Mesendoderm (in vitro differentiated cells): ENCODE measurements at regions not wholly inside any gene's neighbourhood (a gene's known extent, or its start where the extent isn't known, plus 50 kb on each side); places are given as distances from the start of the nearest gene placed in this dataset.
"Not testable (repeated sequence)": the region's sequence is repeated elsewhere in the genome, so short reads cannot be mapped to it uniquely, and the experiment has no call there.

Source experiments
- DNase-seq: peaks from one replicate; pipeline ENCODE4 v3.0.0; 2013
- H2AK5ac ChIP-seq: 2 replicates; pipeline ENCODE4 v1.6.1; 2013; ENCODE audit warnings: low read length, inconsistent platforms
- H2BK120ac ChIP-seq: 2 replicates; pipeline ENCODE4 v1.6.1; 2013; ENCODE audit warnings: low read depth, mild to moderate bottlenecking, low read length, moderate library complexity, mixed read lengths
- H2BK15ac ChIP-seq: replicated peaks from 2 replicates; pipeline ENCODE4 v1.6.1; 2013; ENCODE audit warnings: low read depth, mild to moderate bottlenecking, moderate library complexity
- H2BK5ac ChIP-seq: 2 replicates; pipeline ENCODE4 v1.6.1; 2013; ENCODE audit warnings: low read length, inconsistent platforms
- H3K18ac ChIP-seq: 2 replicates; pipeline ENCODE4 v1.6.1; 2013; ENCODE audit warnings: mild to moderate bottlenecking, low read length, mixed read lengths
- H3K23ac ChIP-seq: one replicate; pipeline ENCODE4 v1.6.1; 2013; ENCODE audit warnings: low read length
- H3K27ac ChIP-seq: 2 replicates; pipeline ENCODE4 v1.5.1; 2013; ENCODE audit warnings: low read depth, mild to moderate bottlenecking, inconsistent platforms, low read length, moderate library complexity
- H3K27me3 ChIP-seq: 2 replicates; pipeline ENCODE4 v1.6.1; 2013; ENCODE audit warnings: low read length, control low read depth, mild to moderate bottlenecking, inconsistent platforms; ENCODE audit not compliant: insufficient read depth, poor library complexity
- H3K36me3 ChIP-seq: 2 replicates; pipeline ENCODE4 v1.6.1; 2013; ENCODE audit warnings: low read length, inconsistent platforms; ENCODE audit not compliant: control insufficient read depth, insufficient read depth
- H3K4ac ChIP-seq: one replicate; pipeline ENCODE4 v1.6.1; 2013; ENCODE audit warnings: low read depth, mild to moderate bottlenecking, low read length, moderate library complexity
- H3K4me1 ChIP-seq: 2 replicates; pipeline ENCODE4 v1.6.1; 2013; ENCODE audit warnings: low read depth, low read length, inconsistent platforms; ENCODE audit not compliant: control insufficient read depth
- H3K4me2 ChIP-seq: 2 replicates; pipeline ENCODE4 v1.6.1; 2013; ENCODE audit warnings: low read length
- H3K4me3 ChIP-seq: 2 replicates; pipeline ENCODE4 v1.5.1; 2013; ENCODE audit warnings: mild to moderate bottlenecking, low read length
- H3K56ac ChIP-seq: one replicate; pipeline ENCODE4 v1.6.1; 2013; ENCODE audit warnings: low read length
- H3K79me1 ChIP-seq: 2 replicates; pipeline ENCODE4 v1.6.1; 2013; ENCODE audit warnings: low read length, inconsistent platforms
- H3K79me2 ChIP-seq: 2 replicates; pipeline ENCODE4 v1.6.1; 2013; ENCODE audit warnings: mild to moderate bottlenecking, low read length; ENCODE audit not compliant: control insufficient read depth, insufficient read depth
- H3K9ac ChIP-seq: 2 replicates; pipeline ENCODE4 v1.6.1; 2013; ENCODE audit warnings: low read length, inconsistent platforms
- H4K5ac ChIP-seq: one replicate; pipeline ENCODE4 v1.6.1; 2013; ENCODE audit warnings: low read length
- H4K8ac ChIP-seq: one replicate; pipeline ENCODE4 v1.6.1; 2013; ENCODE audit warnings: low read depth, mild to moderate bottlenecking, control low read depth, low read length, moderate library complexity
- WGBS: extraction: QIAGEN DNeasy Blood & Tissue Kit; methylation state at CpG from one replicate; pipeline ENCODE4 v1.1.7; 2013; ENCODE audit warnings: low lambda C conversion rate, missing lambda C conversion rate; ENCODE audit not compliant: insufficient coverage; ENCODE audit errors: extremely low coverage; 5-methylcytosine and 5-hydroxymethylcytosine counted together

DNA sequence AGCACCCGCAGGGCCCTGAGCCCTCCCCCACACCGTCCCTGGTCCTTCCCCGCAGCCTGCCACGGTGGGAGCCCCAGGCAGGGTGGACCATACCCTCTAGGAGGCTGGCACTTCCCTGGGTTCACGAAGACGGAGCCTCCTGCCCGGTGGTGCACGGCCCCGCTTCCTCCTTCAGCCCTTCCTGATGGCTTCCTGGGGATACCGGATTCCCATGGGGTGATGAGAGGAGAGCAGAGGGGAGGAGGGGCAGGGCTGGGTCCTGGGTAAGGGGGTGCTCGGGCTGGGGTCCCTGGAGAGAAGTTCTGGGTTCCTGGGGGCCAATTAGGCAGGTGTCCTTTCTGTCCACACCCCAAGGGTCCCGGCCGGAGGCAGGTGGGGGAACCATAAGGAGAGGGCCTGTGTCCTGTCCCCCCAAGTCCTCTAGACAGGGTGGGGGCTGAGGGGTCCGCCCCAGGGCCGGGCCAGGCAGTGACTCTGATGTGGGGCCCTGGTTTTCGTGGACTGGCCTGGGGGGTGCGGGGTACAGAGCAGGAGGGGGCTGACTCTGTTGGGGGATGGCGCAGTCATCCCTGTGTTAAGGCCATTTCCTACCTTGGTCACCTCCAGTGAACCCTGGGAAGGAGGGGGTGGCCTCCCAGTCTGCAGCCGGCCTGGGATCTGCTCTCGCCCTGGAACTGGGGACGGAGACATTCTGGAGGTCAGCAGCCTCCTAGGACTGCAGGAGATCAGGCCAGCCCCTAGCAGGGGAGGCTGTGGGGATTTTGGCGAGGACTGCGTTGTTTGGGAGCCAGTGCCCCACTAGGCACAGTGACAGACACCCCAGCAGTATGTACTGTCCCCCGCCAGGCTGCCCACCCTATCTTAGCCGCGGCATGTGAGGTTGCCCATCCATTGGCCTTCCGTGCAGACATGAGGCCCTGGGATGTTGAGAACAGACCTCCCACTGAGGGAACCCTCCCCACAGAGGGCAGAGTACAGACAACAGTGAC is 366.4 kb downstream of the TMEM121 start:
- DNase-seq, H3K27ac ChIP-seq, H3K4ac ChIP-seq, H3K4me2 ChIP-seq, H3K79me2 ChIP-seq, H4K5ac ChIP-seq, H3K4me3 ChIP-seq, H2BK15ac ChIP-seq, H3K79me1 ChIP-seq, H2AK5ac ChIP-seq, H3K18ac ChIP-seq, H3K56ac ChIP-seq, H2BK120ac ChIP-seq, H3K9ac ChIP-seq, H3K27me3 ChIP-seq, H2BK5ac ChIP-seq, H3K23ac ChIP-seq, H3K4me1 ChIP-seq, H3K36me3 ChIP-seq, H4K8ac ChIP-seq: not testable (repeated sequence)
- WGBS, result no CpG with 5 or more reads among the region's 27 CpGs

DNA sequence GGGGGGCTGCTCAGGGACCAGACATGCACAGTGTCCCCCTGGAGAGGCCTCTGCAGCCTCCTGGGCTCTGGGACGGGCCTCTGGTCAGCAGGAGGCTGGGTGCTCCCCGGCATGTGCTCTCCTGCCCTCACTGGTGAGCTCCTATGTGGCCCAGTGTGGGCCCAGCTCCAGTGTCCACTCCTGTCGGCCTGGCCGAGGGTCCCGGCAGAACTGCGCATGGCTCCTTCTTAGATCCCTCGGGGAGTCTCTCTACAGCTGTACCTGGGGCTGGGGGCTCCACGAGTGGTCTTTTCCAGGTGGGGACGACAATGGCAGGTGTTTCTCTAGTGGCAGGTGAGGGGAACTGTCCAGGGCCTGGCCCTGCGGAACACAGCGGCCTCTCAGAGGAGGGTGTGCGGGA is 367.3 kb downstream of the TMEM121 start:
- H2BK15ac ChIP-seq, H3K36me3 ChIP-seq, H4K8ac ChIP-seq, H3K4me3 ChIP-seq, H3K4ac ChIP-seq, H4K5ac ChIP-seq, H3K9ac ChIP-seq, H2BK5ac ChIP-seq, H3K56ac ChIP-seq, H2BK120ac ChIP-seq, H3K79me2 ChIP-seq, H3K27me3 ChIP-seq, H3K4me1 ChIP-seq, H3K27ac ChIP-seq, H3K18ac ChIP-seq, H3K79me1 ChIP-seq, H3K23ac ChIP-seq, DNase-seq, H3K4me2 ChIP-seq, H2AK5ac ChIP-seq: not testable (repeated sequence)
- WGBS, result no CpG with 5 or more reads among the region's 12 CpGs

DNA sequence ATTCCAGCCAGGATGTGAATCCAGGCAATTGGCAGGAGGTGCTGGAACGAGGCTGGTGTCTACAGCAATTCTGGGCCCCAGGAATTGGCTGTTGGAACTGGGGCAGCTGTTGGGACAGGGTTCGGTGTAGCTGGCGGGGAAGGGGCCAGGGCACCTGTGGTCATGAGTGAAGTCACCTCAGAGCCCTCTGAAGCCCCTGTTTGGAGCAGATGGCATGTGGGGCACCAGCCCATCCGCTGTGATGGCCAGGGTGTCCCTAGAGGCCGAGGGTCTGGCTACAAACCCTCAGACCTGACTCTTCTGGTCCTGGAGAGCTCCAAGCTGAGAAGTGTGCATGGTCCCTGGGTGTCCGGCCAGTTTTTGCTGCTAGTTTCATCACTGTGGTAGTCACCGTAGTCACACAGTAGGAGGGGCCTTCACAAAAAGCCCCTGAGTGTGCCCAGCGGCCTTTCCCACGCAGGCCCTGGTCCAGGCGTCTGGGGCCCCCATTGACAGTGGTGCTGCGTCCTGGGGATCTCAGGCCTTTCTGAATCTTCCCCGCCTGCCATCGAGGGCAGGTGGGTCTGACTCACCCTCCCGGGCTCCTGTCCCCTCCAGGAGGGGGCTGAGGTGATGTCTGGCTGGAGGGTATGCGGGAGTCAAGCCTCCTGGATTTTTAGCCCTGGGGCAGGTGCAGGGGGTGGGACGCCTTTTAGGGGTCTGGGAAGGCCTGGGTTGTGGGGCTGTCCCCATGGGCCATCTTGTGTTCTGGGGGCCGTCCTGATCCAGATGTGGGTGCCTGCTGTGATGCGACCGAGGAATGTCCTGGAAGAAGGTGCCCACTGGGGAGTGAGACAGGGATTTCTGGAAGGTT is 368.0 kb downstream of the TMEM121 start:
- Histone ChIP-seq H3K27ac (no peak overlapping the region), H3K4me1 (no peaks in the 10 kb centered on the region), H2BK15ac (no peak overlapping the region), H3K79me1 (no peaks in the 10 kb centered on the region), H3K27me3 (no peaks in the 10 kb centered on the region), H2BK120ac (no peak overlapping the region), H3K56ac (no peak overlapping the region), H3K23ac (no peak overlapping the region), H4K8ac (no peak overlapping the region), H3K4me2 (no peak overlapping the region), H3K36me3 (no peaks in the 10 kb centered on the region), H2BK5ac (no peak overlapping the region), H3K4ac (no peak overlapping the region), H4K5ac (no peak overlapping the region), H2AK5ac (no peak overlapping the region), H3K4me3 (no peak overlapping the region), H3K9ac (no peak overlapping the region), H3K18ac (no peak overlapping the region), H3K79me2 (no peaks in the 10 kb centered on the region)
- DNase-seq, result no peak
- no CpG with 5 or more reads among the region's 19 CpGs for WGBS

DNA sequence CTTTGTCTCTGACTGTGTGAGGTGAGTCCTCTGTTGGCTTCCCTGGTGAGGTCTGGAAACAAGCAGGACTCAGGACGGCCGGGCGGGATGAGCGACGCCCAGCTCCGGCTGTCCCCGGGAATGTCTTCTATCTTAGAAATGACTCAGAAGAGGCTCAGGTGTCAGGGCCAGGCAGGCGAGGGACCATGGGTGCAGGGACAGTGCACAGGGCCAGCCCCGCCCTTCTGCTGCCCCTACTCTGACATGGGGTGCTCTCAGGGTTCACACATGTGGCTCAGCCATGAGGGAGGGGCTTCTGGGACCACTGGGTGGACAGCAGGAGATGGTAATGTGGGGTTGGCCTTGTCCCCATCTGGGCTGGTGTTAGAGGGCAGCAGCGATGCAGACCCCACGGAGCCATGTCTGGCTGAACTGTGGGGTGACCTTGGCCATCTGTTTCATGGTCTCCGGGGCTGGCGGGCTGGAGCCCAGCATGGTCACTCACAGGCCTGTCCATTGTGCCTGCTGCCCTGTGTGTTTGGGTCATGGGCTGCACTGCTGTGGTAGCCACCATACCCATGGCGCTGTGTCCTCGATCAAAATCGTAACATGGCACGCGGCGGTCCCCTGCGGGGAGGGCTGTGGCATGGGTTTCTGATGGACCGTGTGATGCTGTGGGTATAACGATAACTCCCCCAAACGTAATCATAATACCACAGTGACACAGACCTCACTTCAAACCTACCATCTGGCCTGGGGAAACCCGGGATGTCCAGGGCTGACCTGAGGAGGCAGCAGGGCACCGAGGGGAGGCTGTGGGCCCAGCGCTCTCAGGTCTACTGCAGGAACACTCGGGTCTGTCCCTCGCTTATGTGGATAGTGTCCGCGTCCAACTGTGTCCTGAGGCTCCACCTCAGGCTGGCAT is 368.8 kb downstream of the TMEM121 start:
- H2BK5ac ChIP-seq, result no peak overlapping the region
- no peak overlapping the region for H3K18ac ChIP-seq
- no peak overlapping the region for H3K4ac ChIP-seq
- H3K27ac ChIP-seq, result no peak overlapping the region
- H3K36me3 ChIP-seq, result no peaks in the 10 kb centered on the region
- H2BK15ac ChIP-seq, result no peak overlapping the region
- H4K8ac ChIP-seq, result no peak overlapping the region
- no peaks in the 10 kb centered on the region for H3K79me1 ChIP-seq
- H2AK5ac ChIP-seq, result no peak overlapping the region
- no CpG with 5 or more reads among the region's 30 CpGs for WGBS
- no peak for DNase-seq
- no peak overlapping the region for H3K4me3 ChIP-seq
- H2BK120ac ChIP-seq, result no peak overlapping the region
- no peaks in the 10 kb centered on the region for H3K79me2 ChIP-seq
- H3K4me1 ChIP-seq, result no peaks in the 10 kb centered on the region
- H3K9ac ChIP-seq, result no peak overlapping the region
- H4K5ac ChIP-seq, result no peak overlapping the region
- H3K23ac ChIP-seq, result no peak overlapping the region
- no peak overlapping the region for H3K4me2 ChIP-seq
- no peaks in the 10 kb centered on the region for H3K27me3 ChIP-seq
- no peak overlapping the region for H3K56ac ChIP-seq

DNA sequence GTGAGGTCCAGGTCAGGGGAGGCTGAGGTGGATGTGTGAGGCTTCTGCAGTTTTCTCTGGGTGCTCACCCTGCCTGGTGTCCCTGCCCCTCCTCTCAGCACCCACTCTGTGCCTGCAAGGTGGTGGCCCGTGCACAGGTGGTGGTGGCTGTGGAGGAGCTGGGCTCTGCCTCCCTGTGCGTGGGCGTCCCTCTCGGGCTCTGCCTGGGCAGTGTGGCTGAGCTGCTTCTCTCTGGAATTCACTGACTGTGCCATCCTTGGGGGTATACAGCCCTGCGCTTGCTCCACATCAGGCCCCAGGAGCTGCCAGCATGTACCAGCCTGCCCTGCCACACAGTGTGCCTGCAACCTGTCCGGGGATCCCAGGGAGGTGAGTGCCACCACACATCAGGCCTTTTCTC is 369.8 kb downstream of the TMEM121 start:
- not testable (repeated sequence) for H3K4me3 ChIP-seq, H2BK15ac ChIP-seq, H3K79me2 ChIP-seq, H2BK5ac ChIP-seq, H3K23ac ChIP-seq, H4K5ac ChIP-seq, H2BK120ac ChIP-seq, H3K4me1 ChIP-seq, H2AK5ac ChIP-seq, H3K4me2 ChIP-seq, H4K8ac ChIP-seq, H3K79me1 ChIP-seq, H3K36me3 ChIP-seq, H3K27ac ChIP-seq, H3K4ac ChIP-seq, DNase-seq, H3K9ac ChIP-seq, H3K18ac ChIP-seq, H3K27me3 ChIP-seq, H3K56ac ChIP-seq
- no CpG with 5 or more reads among the region's 6 CpGs for WGBS
